GM21786 (cell line): ENCODE measurements at regions not wholly inside any gene's neighbourhood (a gene's known extent, or its start where the extent isn't known, plus 50 kb on each side); places are given as distances from the start of the nearest gene placed in this dataset.
A peak's percentile ranks its signal among the peaks of the same experiment; 100 is the strongest.
"Not testable (repeated sequence)": the region's sequence is repeated elsewhere in the genome, so short reads cannot be mapped to it uniquely, and the experiment has no call there.

Source experiments
- ATAC-seq: cut with Tn5 transposase; IDR thresholded peaks from one replicate; pipeline ENCODE4 v1.9.1; 2021; ENCODE audit not compliant: unreplicated experiment

DNA sequence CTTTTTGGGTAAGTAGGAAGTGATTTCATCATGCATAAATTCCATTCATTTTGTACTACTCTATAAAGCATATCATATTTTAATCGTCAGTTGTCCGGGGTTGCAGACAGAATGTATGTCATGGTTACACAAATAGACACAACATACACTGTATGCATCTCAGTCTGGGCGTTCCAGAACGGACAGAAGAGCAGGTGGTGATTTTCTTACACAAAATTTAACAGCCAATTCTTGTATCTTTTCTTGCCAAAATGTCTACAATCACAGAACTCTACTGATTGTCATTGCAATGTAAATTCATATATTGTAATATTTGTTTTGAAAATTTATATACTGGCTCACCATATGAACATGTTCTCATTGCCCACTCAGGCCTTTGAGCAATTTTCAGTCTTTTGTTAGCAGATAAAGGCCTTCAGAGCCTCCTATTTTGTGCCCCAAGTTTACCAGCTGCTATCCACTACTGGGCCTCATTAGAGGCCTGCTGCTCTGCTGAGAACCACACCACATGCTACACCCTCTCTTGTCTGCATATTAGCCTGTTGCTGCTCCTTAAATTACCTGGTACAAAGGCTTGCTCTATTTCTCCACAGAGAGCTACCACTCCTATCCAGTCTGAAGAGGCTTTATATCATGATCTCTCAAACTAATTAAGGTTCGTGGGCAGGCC lies 61.5 kb downstream of the PRDM13 start:
- ATAC-seq, result no peak

- ATAC-seq, result no peak
These were observed 83.5 kb downstream of the PRDM13 start for GRCh38 chr6:99689916-99690685.

- not testable (repeated sequence) for ATAC-seq
These were observed 95.7 kb downstream of the PRDM13 start for GRCh38 chr6:99702287-99702686.

GRCh38 chr6:99709062-99709461 lies 102.4 kb downstream of the PRDM13 start:
- ATAC-seq, result no peak

GRCh38 chr6:99711302-99711701 lies 104.7 kb downstream of the PRDM13 start:
- no peak for ATAC-seq

DNA sequence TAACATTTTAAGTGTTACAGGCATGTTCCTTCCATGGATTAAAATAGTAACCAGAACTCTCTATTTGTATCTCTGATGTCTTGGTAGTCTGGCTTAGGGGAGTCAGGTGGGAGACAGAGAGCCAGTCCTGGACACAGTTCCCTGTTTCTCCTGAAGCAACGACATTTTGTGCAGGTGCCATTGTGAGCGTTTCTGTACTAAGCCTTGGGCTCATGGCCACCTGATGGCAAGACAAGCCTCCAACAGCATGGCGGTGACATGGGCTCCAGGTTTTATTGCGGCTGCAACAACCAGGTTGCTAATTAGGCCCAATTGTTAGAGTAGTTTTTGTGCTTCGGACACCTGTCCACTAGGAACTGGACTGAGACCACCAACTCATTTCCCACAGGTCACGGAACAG lies 105.3 kb downstream of the PRDM13 start:
- ATAC-seq, result no peak

GRCh38 chr6:99712519-99712918 lies 105.9 kb downstream of the PRDM13 start:
- no peak for ATAC-seq

GRCh38 chr6:99722043-99722442 lies 115.4 kb downstream of the PRDM13 start:
- ATAC-seq, result not testable (repeated sequence)

DNA sequence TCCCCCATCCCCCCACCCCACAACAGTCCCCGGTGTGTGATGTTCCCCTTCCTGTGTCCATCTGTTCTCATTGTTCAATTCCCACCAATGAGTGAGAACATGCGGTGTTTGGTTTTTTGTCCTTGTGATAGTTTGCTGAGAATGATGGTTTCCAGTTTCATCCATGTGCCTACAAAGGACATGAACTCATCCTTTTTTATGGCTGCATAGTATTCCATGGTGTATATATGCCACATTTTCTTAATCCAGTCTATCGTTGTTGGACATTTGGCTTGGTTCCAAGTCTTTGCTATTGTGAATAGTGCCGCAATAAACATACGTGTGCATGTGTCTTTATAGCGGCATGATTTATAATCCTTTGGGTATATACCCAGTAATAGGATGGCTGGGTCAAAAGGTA lies 123.6 kb downstream of the PRDM13 start:
- ATAC-seq, result not testable (repeated sequence)

GRCh38 chr6:99736302-99736701 lies 129.7 kb downstream of the PRDM13 start:
- no peak for ATAC-seq

GRCh38 chr6:99739526-99739925 lies 132.9 kb downstream of the PRDM13 start:
- no peak for ATAC-seq

DNA sequence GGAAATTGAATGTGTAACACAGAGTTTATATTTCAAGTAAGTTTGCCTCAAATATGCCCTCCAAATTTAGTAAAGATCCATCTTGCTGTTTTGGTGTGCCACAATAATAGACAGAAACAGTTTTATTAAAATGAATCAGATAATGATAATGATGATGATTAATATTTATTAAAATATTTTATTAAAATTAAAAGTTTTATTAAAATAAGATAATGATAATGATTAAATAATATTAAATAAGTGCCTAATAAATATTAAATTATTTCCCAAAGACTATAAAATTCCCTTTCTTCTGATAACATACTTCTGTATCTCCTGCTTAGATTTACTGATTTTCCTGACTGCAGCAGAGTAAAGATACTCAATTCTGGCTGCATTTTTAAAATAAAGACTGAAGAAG lies 134.5 kb downstream of the PRDM13 start:
- no peak for ATAC-seq

GRCh38 chr6:99743647-99744046 lies 137.0 kb downstream of the PRDM13 start:
- no peak for ATAC-seq

DNA sequence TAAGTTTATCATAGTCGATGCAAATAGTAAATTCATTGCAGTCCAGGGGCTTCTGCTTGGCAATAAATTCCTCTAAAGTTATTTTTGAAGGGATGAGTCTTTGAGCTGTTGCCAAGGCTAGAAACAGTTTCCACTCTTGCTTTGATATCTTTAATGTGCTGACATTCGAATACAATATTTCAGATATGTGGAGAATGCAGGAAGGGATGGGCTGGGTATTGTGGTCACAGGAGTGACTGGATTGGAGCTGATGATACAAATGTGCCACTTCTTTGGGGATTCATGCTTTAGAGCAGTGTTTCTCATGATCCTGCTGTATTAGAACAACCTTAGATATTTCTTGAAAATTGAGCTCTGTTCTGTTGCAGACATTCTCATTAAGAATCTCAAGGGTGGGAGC lies 139.0 kb downstream of the PRDM13 start:
- ATAC-seq, result no peak

DNA sequence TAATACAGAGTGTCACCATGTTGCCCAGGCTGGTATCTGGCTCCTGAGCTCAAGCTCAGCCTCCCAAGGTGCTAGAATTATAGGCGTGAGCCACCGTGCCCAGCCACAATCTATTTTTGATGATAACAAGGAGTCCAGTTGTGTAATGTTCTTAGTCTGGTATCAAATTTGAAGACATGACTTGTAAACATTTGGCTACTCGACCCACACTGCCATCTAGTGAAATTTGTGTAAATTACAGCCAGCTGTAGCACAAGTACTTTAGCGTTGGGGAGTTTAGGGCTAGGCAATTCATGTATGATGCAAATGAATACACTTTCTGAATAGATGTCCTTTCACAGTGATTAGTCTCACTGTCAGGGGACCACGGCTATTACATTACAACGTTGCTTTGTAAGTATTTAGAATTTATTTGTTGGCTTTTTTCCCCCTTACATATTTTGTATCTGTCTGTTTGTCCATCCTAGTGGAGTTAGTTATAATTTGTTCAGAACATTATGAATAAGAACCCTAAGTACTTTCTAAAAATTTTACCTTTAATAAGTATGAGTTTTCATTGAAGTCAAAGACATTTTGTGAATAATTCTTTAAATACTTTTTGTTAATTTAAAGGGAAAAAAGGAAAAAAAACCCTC lies 139.7 kb downstream of the PRDM13 start:
- ATAC-seq, result peak; percentile 90

DNA sequence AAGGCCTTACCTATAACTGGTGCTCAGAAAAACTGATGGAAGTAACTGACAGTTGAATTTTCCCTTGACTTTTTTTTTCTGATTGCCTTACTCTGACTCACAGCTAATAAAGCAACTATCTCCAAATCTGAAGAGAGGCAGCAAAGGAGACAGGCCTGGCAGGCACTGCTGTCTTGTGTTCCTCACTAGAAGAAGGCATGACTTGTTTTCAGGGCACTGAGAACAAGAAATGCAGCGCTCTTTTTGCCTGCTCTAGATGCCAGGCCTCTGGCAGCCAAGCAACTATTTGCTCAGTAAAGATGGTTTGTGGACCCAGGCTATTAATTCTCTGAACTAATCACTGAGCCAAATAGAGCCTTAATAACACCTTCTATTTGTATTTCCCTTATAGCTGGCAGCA lies 155.1 kb downstream of the PRDM13 start:
- no peak for ATAC-seq

- ATAC-seq, result no peak
These were observed 161.5 kb downstream of the PRDM13 start for GRCh38 chr6:99768166-99768565.

DNA sequence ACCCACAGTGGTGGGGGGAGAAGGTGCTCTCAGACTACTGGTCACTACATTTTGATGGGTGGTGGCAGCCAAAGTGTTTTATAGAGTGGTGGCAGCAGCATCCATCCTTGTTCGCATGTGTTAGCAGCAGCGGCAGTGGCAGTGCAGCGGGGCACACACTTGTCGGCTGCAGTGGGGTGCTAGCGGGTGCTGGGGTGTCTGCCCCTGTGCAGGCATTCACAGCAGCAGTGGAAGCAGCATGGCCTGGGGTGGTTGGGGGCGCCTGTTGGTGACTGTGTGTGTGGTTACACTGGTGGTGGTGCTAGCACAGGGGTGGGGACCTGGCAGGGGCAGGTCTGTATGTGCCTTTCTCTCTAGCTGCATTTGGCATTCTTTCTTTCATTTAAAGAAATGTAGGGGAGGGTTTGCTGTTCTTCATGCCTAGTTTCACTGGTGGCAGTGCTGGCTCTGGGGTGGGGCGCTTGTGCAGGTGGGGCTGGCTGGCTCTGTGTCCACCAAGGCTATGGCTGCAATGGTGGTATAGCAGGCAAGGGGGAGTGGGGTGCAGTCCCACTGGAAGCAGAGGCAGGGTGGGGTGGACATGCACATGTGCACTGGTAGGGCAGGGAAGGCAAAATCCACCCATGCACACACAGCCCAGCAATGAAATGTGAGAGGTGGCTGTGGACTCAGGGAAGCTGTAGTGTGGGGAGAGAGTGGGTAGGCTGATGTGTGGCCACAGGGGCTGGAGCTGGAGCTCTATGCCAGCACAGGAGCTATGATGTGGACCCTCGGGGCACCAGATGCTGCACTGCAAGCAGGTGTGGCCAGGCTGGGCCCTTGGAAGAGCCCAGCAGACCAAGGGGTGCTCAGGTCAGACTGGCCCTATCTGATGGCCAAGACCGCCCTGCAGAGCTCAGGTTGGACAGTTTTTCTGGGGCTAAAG lies 173.3 kb downstream of the PRDM13 start:
- ATAC-seq, result no peak

GRCh38 chr6:99780556-99780885 lies 173.9 kb downstream of the PRDM13 start:
- ATAC-seq, result no peak

GRCh38 chr6:99789767-99790166 lies 183.1 kb downstream of the PRDM13 start:
- ATAC-seq, result peak; percentile 63

- no peak for ATAC-seq
These were observed 184.0 kb downstream of the PRDM13 start for GRCh38 chr6:99790679-99791078.
